Stimulated activated CD8-positive, alpha-beta memory T cell treated with anti-CD3 and anti-CD28 coated beads, Interleukin-4, amount 100 ng/mL, for 1 hour (primary cell): ENCODE measurements at regions not wholly inside any gene's neighbourhood (a gene's known extent, or its start where the extent isn't known, plus 50 kb on each side); places are given as distances from the start of the nearest gene placed in this dataset.
"Not testable (repeated sequence)": the region's sequence is repeated elsewhere in the genome, so short reads cannot be mapped to it uniquely, and the experiment has no call there.

Experiments
- DNase-seq, 2 donors: peaks; one replicate each; pipeline ENCODE4 v3.0.0-alpha.2; 2020; ENCODE audit warnings: low read depth in 2 of 2, low spot score in 1 of 2

- DNase-seq: no peak
These were observed 92.7 kb upstream of the XYLT1 start for GRCh38 chr16:17563323-17564091.

- no peak for DNase-seq
These were observed 90.3 kb upstream of the XYLT1 start for GRCh38 chr16:17561056-17561455.

- no peak for DNase-seq
These were observed 89.8 kb upstream of the XYLT1 start for GRCh38 chr16:17560548-17560947.

- DNase-seq: no peak
These were observed 88.6 kb upstream of the XYLT1 start for GRCh38 chr16:17559394-17559793.

- DNase-seq: no peak
These were observed 87.2 kb upstream of the XYLT1 start for GRCh38 chr16:17557949-17558348.

GRCh38 chr16:17557480-17557879, 86.7 kb upstream of the XYLT1 start:
- no peak for DNase-seq

- no peak for DNase-seq
These were observed 85.7 kb upstream of the XYLT1 start for GRCh38 chr16:17556276-17557052.

- no peak for DNase-seq
These were observed 84.4 kb upstream of the XYLT1 start for GRCh38 chr16:17555176-17555575.

- no peak for DNase-seq
These were observed 81.6 kb upstream of the XYLT1 start for GRCh38 chr16:17552351-17552750.

- not testable (repeated sequence) for DNase-seq
These were observed 80.9 kb upstream of the XYLT1 start for GRCh38 chr16:17551682-17552081.

- DNase-seq: no peak
These were observed 78.1 kb upstream of the XYLT1 start for GRCh38 chr16:17548825-17549224.

GRCh38 chr16:17544785-17545184, 74.0 kb upstream of the XYLT1 start:
- no peak for DNase-seq

- no peak for DNase-seq
These were observed 73.5 kb upstream of the XYLT1 start for GRCh38 chr16:17544304-17544703.

GRCh38 chr16:17543073-17543472, 72.3 kb upstream of the XYLT1 start:
- DNase-seq: no peak

- no peak for DNase-seq
These were observed 70.6 kb upstream of the XYLT1 start for GRCh38 chr16:17541324-17541723.

- no peak for DNase-seq
These were observed 68.2 kb upstream of the XYLT1 start for GRCh38 chr16:17538927-17539326.

- DNase-seq: no peak
These were observed 61.7 kb upstream of the XYLT1 start for GRCh38 chr16:17532338-17532995.

- DNase-seq: no peak
These were observed 59.4 kb upstream of the XYLT1 start for GRCh38 chr16:17529982-17530760.

GRCh38 chr16:17526956-17527937, 56.5 kb upstream of the XYLT1 start:
- DNase-seq: no peak

GRCh38 chr16:17524656-17525055, 53.9 kb upstream of the XYLT1 start:
- DNase-seq: no peak
